GM12891 (cell line): ENCODE measurements at regions not wholly inside any gene's neighbourhood (a gene's known extent, or its start where the extent isn't known, plus 50 kb on each side); places are given as distances from the start of the nearest gene placed in this dataset.

Experiments
- POLR2A ChIP-seq: IDR thresholded peaks from 2 replicates; pipeline ENCODE4 v1.6.1; 2011; ENCODE audit warnings: low read depth, low read length, control low read depth
- POLR2AphosphoS5 ChIP-seq: IDR thresholded peaks from 2 replicates; pipeline ENCODE4 v1.6.1; 2011; ENCODE audit warnings: low read depth, low read length, control low read depth
- SPI1 ChIP-seq: IDR thresholded peaks from 2 replicates; pipeline ENCODE4 v1.6.1; 2011; ENCODE audit warnings: low read depth, low read length, control low read depth
- TAF1 ChIP-seq: IDR thresholded peaks from 2 replicates; pipeline ENCODE4 v1.6.1; 2011; ENCODE audit warnings: low read depth, low read length, control low read depth

GRCh38 chr21:31490443-31490842 is 146.4 kb upstream of the TIAM1 start:
- TF ChIP-seq TAF1 (no peak), POLR2A (no peak), POLR2AphosphoS5 (no peak), SPI1 (no peak)
